Aorta (tissue), 5 donors: ENCODE measurements at regions not wholly inside any gene's neighbourhood (a gene's known extent, or its start where the extent isn't known, plus 50 kb on each side); places are given as distances from the start of the nearest gene placed in this dataset.

Experiments used
- ATAC-seq: fragments of 200-7000 bp; cut with Tn5 transposase; one replicate; pipeline ENCODE4 v1.9.1; 2022; ENCODE audit warnings: moderate library complexity; ENCODE audit not compliant: low FRiP score
- DNase-seq, 2 donors: peaks; one replicate each; pipeline ENCODE4 v3.0.0-alpha.2; 2020
- H3K27ac ChIP-seq, 2 donors: one replicate each; pipeline ENCODE4 v1.5.1; 2013; ENCODE audit warnings: low read length in 2 of 2, mild to moderate bottlenecking in 2 of 2, moderate library complexity in 2 of 2, control low read depth in 1 of 2, inconsistent platforms in 1 of 2, low read depth in 1 of 2
- H3K27me3 ChIP-seq, 2 donors: one replicate each; pipeline ENCODE4 v1.6.1; 2013; ENCODE audit warnings: control low read depth in 1 of 2, low read length in 1 of 2, mild to moderate bottlenecking in 1 of 2, moderate library complexity in 1 of 2; ENCODE audit not compliant: insufficient read depth in 2 of 2, control insufficient read depth in 1 of 2
- H3K36me3 ChIP-seq, 2 donors: one replicate each; pipeline ENCODE4 v1.6.1; 2013; ENCODE audit warnings: control low read depth in 1 of 2, low read length in 1 of 2, mild to moderate bottlenecking in 1 of 2; ENCODE audit not compliant: insufficient read depth in 2 of 2, control insufficient read depth in 1 of 2
- H3K4me1 ChIP-seq, 2 donors: one replicate each; pipeline ENCODE4 v1.6.1; 2013; ENCODE audit warnings: low read length in 2 of 2, control low read depth in 1 of 2, mild to moderate bottlenecking in 1 of 2, moderate library complexity in 1 of 2; ENCODE audit not compliant: insufficient read depth in 2 of 2, control insufficient read depth in 1 of 2
- H3K4me3 ChIP-seq, 2 donors: one replicate each; pipeline ENCODE4 v1.5.1; 2013; ENCODE audit warnings: low read length in 2 of 2, control low read depth in 1 of 2, mild to moderate bottlenecking in 1 of 2
- H3K9me3 ChIP-seq: one replicate; pipeline ENCODE4 v1.6.1; 2013; ENCODE audit warnings: mild to moderate bottlenecking, low read length; ENCODE audit not compliant: control insufficient read depth
- WGBS, 2 donors: extraction: QIAGEN DNeasy Blood & Tissue Kit; methylation state at CpG; one replicate each; pipeline ENCODE4 v1.1.7; 2013; 5-methylcytosine and 5-hydroxymethylcytosine counted together
- intact Hi-C, 2 donors: fragments of 100-400 bp; cut with DNase I; formaldehyde crosslinking; loops; one replicate each; pipeline versions ENCODE4 v1.14.2 to v1.15.0; 2022
- donor health status: healthy with polysubstance abuse.
- donor health status: Bipolar disorder and iron deficiency.
- donor health status: DM: no; HTN: no; CAD: no.
- donor health status: DM: no; HTN: no; CAD: no.
- donor health status: DM: yes; HTN: yes; CAD: no.

- Histone ChIP-seq H3K27ac (no peak overlapping the region), H3K4me3 (no peak overlapping the region), H3K4me1 (no peaks in the 10 kb centered on the region), H3K36me3 (no peaks in the 10 kb centered on the region), H3K27me3 (no peaks in the 10 kb centered on the region), H3K9me3 (no peaks in the 10 kb centered on the region)
- 33 to 39% methylated on average over 4 of the region's 4 CpGs for WGBS, 2 donors
- intact Hi-C loops, result no loop called here
- ATAC-seq (no peak), DNase-seq (no peak)
These were observed 467.6 kb downstream of the PRKD1 start for GRCh38 chr14:29459969-29460560.

GRCh38 chr14:29461101-29461500 is 466.5 kb downstream of the PRKD1 start:
- H3K4me3 ChIP-seq, result no peak overlapping the region
- 54 to 61% methylated on average over 6 of the region's 6 CpGs for WGBS, 2 donors

GRCh38 chr14:29461506-29461905 is 466.1 kb downstream of the PRKD1 start:
- 33 to 34% methylated on average over 1 of the region's 1 CpG for WGBS, 2 donors
- Histone ChIP-seq H3K36me3 (no peaks in the 10 kb centered on the region), H3K4me3 (no peak overlapping the region), H3K9me3 (no peaks in the 10 kb centered on the region), H3K27ac (no peak overlapping the region), H3K27me3 (no peaks in the 10 kb centered on the region), H3K4me1 (peaks cover 0 to 2% of the 10 kb centered on the region in 2 donors)
- ATAC-seq, result no peak
- no peak for DNase-seq
- intact Hi-C loops, result no loop called here

More at GRCh38 chr14:29461101-29461500, 466.5 kb downstream of the PRKD1 start:
- H3K36me3 ChIP-seq, result no peaks in the 10 kb centered on the region
- DNase-seq, result no peak
- intact Hi-C loops, result no loop called here
- ATAC-seq, result no peak
- H3K9me3 ChIP-seq, result no peaks in the 10 kb centered on the region
- no peaks in the 10 kb centered on the region for H3K27me3 ChIP-seq
- peaks cover 0 to 2% of the 10 kb centered on the region in 2 donors for H3K4me1 ChIP-seq
- no peak overlapping the region for H3K27ac ChIP-seq

- Histone ChIP-seq H3K4me3 (no peak overlapping the region), H3K9me3 (no peaks in the 10 kb centered on the region), H3K27ac (no peak overlapping the region), H3K4me1 (peaks cover 0 to 2% of the 10 kb centered on the region in 2 donors), H3K27me3 (no peaks in the 10 kb centered on the region), H3K36me3 (no peaks in the 10 kb centered on the region)
- 62 to 90% methylated on average over 1 of the region's 1 CpG for WGBS, 2 donors
- intact Hi-C loops, result no loop called here
- DNase-seq, result no peak
- ATAC-seq, result no peak
These were observed 465.3 kb downstream of the PRKD1 start for GRCh38 chr14:29462321-29462720.

GRCh38 chr14:29462772-29463171 is 464.9 kb downstream of the PRKD1 start:
- intact Hi-C loops, result no loop called here
- 87 to 88% methylated on average over 2 of the region's 2 CpGs for WGBS, 2 donors
- H3K36me3 ChIP-seq, result no peaks in the 10 kb centered on the region
- no peak overlapping the region for H3K4me3 ChIP-seq
- no peaks in the 10 kb centered on the region for H3K27me3 ChIP-seq
- H3K27ac ChIP-seq, result no peak overlapping the region
- ATAC-seq, result no peak
- DNase-seq, result no peak
- H3K4me1 ChIP-seq, result peaks cover 0 to 2% of the 10 kb centered on the region in 2 donors
- H3K9me3 ChIP-seq, result no peaks in the 10 kb centered on the region

- ATAC-seq (no peak), DNase-seq (no peak)
- no peak overlapping the region for H3K4me3 ChIP-seq
- 25 to 26% methylated on average over 6 of the region's 6 CpGs for WGBS, 2 donors
- H3K27me3 ChIP-seq, result no peaks in the 10 kb centered on the region
- H3K36me3 ChIP-seq, result no peaks in the 10 kb centered on the region
- H3K4me1 ChIP-seq, result peaks cover 0 to 2% of the 10 kb centered on the region in 2 donors
- H3K27ac ChIP-seq, result no peak overlapping the region
- intact Hi-C loops, result no loop called here
- no peaks in the 10 kb centered on the region for H3K9me3 ChIP-seq
These were observed 463.8 kb downstream of the PRKD1 start for GRCh38 chr14:29463727-29464395.

- WGBS, 2 donors, result 11 to 13% methylated on average over 2 of the region's 2 CpGs
- ATAC-seq (no peak), DNase-seq (no peak)
- no peak overlapping the region for H3K4me3 ChIP-seq
- H3K36me3 ChIP-seq, result no peaks in the 10 kb centered on the region
- H3K27ac ChIP-seq, result no peak overlapping the region
- intact Hi-C loops, result no loop called here
- H3K4me1 ChIP-seq, result peaks cover 0 to 2% of the 10 kb centered on the region in 2 donors
- H3K27me3 ChIP-seq, result no peaks in the 10 kb centered on the region
- H3K9me3 ChIP-seq, result no peaks in the 10 kb centered on the region
These were observed 462.6 kb downstream of the PRKD1 start for GRCh38 chr14:29465095-29465494.

- H3K36me3 ChIP-seq, result no peaks in the 10 kb centered on the region
- ATAC-seq (no peak), DNase-seq (no peak)
- intact Hi-C loops, result no loop called here
- no peaks in the 10 kb centered on the region for H3K4me1 ChIP-seq
- H3K27me3 ChIP-seq, result no peaks in the 10 kb centered on the region
- H3K4me3 ChIP-seq, result no peak overlapping the region
- H3K27ac ChIP-seq, result no peak overlapping the region
- no peaks in the 10 kb centered on the region for H3K9me3 ChIP-seq
These were observed 452.0 kb downstream of the PRKD1 start for GRCh38 chr14:29475641-29476040.

- H3K4me3 ChIP-seq, result no peak overlapping the region
- no peak for DNase-seq
- H3K27ac ChIP-seq, result no peak overlapping the region
- no peaks in the 10 kb centered on the region for H3K27me3 ChIP-seq
- H3K9me3 ChIP-seq, result no peaks in the 10 kb centered on the region
- intact Hi-C loops, result no loop called here
- ATAC-seq, result no peak
- 77 to 82% methylated on average over 4 of the region's 4 CpGs for WGBS, 2 donors
- no peaks in the 10 kb centered on the region for H3K36me3 ChIP-seq
- H3K4me1 ChIP-seq, result no peaks in the 10 kb centered on the region
These were observed 441.5 kb downstream of the PRKD1 start for GRCh38 chr14:29486132-29486531.
